AG04450 (cell line): ENCODE measurements at regions not wholly inside any gene's neighbourhood (a gene's known extent, or its start where the extent isn't known, plus 50 kb on each side); places are given as distances from the start of the nearest gene placed in this dataset.

ENCODE experiments used
- CTCF ChIA-PET: fragments of 300-600, 350-600 bp; formaldehyde crosslinking; extraction: SDS; loops from one replicate; lab custom pipeline; 2022; ENCODE audit warnings: antibody characterized with exemption, inconsistent platforms; lab: Charles Lee
- POLR2A ChIA-PET: fragments of 350-600 bp; formaldehyde crosslinking; extraction: SDS; loops from one replicate; lab custom pipeline; 2021; ENCODE audit warnings: antibody characterized with exemption, inconsistent platforms; lab: Yijun Ruan, JAX
- DNase-seq: peaks from one replicate; pipeline ENCODE4 v3.0.0-alpha.2; 2011; ENCODE audit warnings: low read depth, low spot score
- H3K27ac ChIP-seq: one replicate; pipeline ENCODE4 v1.5.1; 2012; ENCODE audit warnings: low read depth, low read length, control low read depth
- H3K27me3 ChIP-seq: one replicate; pipeline ENCODE4 v1.6.0; 2012; ENCODE audit warnings: low read length; ENCODE audit not compliant: control insufficient read depth, insufficient read depth
- H3K4me3 ChIP-seq: 2 replicates; pipeline ENCODE4 v1.5.1; 2011; ENCODE audit warnings: mild to moderate bottlenecking, low read depth, low read length, control low read depth
- H3K9me3 ChIP-seq: 2 replicates; pipeline ENCODE4 v1.5.1; 2012; ENCODE audit warnings: low read length; ENCODE audit not compliant: control insufficient read depth, insufficient read depth
- TF ChIP-seq, protein P1 (sequence below): IDR thresholded peaks from 2 replicates; pipeline ENCODE4 v1.5.1; 2011; ENCODE audit warnings: low read depth, low read length, control low read depth, inconsistent platforms

DNA sequence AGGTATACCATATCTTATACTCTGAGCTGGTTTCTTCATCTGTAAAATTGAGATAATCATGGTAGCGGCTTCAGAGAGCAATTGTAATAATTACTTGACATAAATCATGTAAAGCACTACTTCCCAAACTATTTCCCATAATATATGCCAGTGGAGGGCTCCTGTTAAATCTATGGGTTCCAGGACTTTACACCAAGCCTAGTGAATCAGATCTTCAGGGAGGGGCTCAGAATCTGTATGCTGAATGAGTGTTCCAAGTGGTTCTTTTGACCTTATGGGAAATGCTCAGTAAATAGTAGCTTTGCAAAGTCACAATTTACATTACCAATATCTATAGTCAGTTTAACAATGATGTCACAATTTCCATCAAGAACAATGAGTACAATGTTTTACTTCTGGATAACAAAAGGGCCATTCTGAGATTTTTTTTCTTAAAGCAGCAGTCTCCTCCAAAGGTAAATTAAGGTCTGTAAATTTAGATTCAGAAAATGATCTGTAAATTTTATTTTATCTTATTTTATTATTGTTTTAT, 50.9 kb upstream of the NLK start:
- H3K27ac ChIP-seq, result no peak overlapping the region
- ChIA-PET CTCF (no interaction called here), POLR2A (no interaction called here)
- H3K4me3 ChIP-seq, result no peak overlapping the region
- no peaks in the 10 kb centered on the region for H3K9me3 ChIP-seq
- TF ChIP-seq, protein P1, sequence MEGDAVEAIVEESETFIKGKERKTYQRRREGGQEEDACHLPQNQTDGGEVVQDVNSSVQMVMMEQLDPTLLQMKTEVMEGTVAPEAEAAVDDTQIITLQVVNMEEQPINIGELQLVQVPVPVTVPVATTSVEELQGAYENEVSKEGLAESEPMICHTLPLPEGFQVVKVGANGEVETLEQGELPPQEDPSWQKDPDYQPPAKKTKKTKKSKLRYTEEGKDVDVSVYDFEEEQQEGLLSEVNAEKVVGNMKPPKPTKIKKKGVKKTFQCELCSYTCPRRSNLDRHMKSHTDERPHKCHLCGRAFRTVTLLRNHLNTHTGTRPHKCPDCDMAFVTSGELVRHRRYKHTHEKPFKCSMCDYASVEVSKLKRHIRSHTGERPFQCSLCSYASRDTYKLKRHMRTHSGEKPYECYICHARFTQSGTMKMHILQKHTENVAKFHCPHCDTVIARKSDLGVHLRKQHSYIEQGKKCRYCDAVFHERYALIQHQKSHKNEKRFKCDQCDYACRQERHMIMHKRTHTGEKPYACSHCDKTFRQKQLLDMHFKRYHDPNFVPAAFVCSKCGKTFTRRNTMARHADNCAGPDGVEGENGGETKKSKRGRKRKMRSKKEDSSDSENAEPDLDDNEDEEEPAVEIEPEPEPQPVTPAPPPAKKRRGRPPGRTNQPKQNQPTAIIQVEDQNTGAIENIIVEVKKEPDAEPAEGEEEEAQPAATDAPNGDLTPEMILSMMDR, result no peak
- DNase-seq, result no peak
- H3K27me3 ChIP-seq, result peaks cover 9% of the 10 kb centered on the region
